ENCODE measurements at regions not wholly inside any gene's neighbourhood (a gene's known extent, or its start where the extent isn't known, plus 50 kb on each side); places are given as distances from the start of the nearest gene placed in this dataset.

DNA sequence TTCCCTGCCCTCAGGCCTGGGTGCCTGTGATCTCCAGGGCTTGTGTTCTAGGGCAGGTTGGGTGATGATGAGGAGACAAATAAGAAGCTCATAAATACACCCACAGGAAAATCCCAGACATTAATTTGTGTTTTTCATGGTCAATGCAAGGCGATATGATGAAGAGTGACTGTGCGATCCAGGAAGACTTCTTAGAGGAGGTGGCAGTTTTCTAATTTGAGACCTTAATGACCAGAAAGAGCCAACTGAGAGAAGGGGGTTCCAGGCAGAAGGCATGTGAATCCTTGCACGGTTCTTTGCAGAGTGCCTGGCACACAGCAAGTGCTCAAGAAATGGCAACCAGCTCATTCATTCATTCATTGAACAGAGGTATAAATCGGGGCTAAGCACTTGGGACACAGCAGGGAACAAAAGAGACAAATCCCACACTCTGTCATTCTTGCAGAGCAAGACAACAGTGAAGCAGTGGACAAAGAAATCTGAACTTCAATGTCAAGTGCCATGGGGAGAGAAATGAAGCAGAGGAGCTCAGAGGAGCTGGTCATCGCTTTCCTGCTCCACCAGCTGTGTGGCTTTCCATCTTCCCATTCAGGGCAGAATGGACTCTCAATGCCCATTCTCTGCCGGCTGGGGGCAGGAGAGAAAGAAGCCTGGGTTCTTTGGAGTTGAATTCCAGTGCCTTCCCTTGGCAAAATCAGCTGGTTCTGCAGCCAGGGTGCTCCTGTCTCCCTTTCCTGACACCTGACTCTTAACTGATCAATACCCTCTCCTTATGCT lies 128.3 kb downstream of the AACS start:
- Mint-ChIP-seq H3K9me3 (no peaks in the 10 kb centered on the region), H3K36me3 (ENCODE audit: low read depth) (no peaks in the 10 kb centered on the region), H3K4me1 (ENCODE audit: low read depth) (no peaks in the 10 kb centered on the region), H3K4me3 (no peak overlapping the region), H3K27me3 (peaks cover 26% of the 10 kb centered on the region), H3K27ac (no peak overlapping the region)
- DNase-seq = no peak
- no peak for ATAC-seq
- POLR2A ChIA-PET = no interaction called here
- intact Hi-C loops (cut with micrococcal nuclease) = no loop called here
- CTCF ChIA-PET = interaction anchor here (0.8 to 0.9 kb wide), 2 partner anchors 10 kb away, joined by 3 to 4 read pairs; no protein-coding TSS in a partner anchor
- TF ChIP-seq, protein P1, sequence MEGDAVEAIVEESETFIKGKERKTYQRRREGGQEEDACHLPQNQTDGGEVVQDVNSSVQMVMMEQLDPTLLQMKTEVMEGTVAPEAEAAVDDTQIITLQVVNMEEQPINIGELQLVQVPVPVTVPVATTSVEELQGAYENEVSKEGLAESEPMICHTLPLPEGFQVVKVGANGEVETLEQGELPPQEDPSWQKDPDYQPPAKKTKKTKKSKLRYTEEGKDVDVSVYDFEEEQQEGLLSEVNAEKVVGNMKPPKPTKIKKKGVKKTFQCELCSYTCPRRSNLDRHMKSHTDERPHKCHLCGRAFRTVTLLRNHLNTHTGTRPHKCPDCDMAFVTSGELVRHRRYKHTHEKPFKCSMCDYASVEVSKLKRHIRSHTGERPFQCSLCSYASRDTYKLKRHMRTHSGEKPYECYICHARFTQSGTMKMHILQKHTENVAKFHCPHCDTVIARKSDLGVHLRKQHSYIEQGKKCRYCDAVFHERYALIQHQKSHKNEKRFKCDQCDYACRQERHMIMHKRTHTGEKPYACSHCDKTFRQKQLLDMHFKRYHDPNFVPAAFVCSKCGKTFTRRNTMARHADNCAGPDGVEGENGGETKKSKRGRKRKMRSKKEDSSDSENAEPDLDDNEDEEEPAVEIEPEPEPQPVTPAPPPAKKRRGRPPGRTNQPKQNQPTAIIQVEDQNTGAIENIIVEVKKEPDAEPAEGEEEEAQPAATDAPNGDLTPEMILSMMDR (IDR thresholded peaks at IDR 0.05) = no peak

DNA sequence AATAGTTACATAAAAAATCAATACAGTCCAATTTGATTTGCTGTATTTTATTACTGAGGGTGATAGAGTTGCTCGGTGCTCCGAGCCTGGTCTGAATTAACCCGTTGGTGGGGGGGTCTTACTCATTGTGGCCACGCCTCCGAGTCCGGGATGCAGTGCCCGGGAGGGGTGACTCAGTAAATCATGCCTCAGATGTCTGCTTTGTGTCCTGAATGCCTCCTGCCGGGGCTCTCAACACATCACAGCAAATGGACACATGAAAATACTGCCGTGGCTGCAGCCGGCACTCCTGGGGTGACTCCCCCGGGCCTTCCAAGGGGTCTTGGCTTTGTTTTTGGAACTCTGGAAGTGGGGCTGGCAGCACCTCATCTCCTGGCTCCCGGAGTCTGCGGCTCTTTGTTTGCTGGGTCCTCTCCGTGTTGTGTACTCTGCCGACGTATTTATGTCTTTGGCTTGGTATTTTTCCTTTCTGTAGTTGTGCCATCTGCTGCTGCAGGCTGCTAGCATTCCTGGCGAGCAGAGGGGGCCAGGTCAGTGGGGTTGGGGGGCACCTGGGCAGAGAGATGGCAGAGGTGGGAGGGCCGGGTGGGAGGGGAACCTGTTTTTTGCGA lies 129.0 kb downstream of the AACS start:
- ChIA-PET POLR2A (no interaction called here), CTCF (interaction anchor here (0.8 kb wide), 1 partner anchor 9 kb away, joined by 3 read pairs; no protein-coding TSS in a partner anchor)
- Mint-ChIP-seq H3K27ac (no peak overlapping the region), H3K4me3 (no peak overlapping the region), H3K9me3 (no peaks in the 10 kb centered on the region), H3K4me1 (ENCODE audit: low read depth) (no peaks in the 10 kb centered on the region), H3K27me3 (peaks cover 22% of the 10 kb centered on the region), H3K36me3 (ENCODE audit: low read depth) (no peaks in the 10 kb centered on the region)
- no peak for ATAC-seq
- DNase-seq = no peak
- TF ChIP-seq, protein P1 (IDR thresholded peaks at IDR 0.05) = no peak
- intact Hi-C loops (cut with micrococcal nuclease) = no loop called here

DNA sequence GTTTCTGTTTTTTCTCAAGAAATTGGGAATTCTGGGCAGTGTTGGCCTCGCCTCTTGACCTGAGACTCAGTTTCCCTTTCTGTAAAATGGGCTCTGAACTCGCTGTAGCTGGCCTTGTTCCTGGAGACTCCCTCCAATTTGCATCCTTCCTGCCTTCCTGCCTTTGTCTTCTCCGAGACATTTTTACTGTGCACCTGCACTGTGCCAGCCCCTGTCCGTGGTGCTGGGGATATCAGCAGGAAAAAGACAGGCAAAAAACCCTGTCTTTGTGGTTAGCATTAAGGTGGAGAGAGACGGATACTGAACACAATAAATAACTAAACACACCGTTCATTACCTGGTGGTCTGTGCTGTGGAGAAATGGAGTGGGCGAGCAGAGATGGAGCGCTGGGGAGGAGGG lies 129.8 kb downstream of the AACS start:
- TF ChIP-seq, protein P1 (IDR thresholded peaks at IDR 0.05) = no peak
- Mint-ChIP-seq H3K27me3 (peaks cover 21% of the 10 kb centered on the region), H3K4me1 (ENCODE audit: low read depth) (no peaks in the 10 kb centered on the region), H3K36me3 (ENCODE audit: low read depth) (no peaks in the 10 kb centered on the region), H3K4me3 (no peak overlapping the region), H3K27ac (no peak overlapping the region), H3K9me3 (no peaks in the 10 kb centered on the region)
- ChIA-PET POLR2A (no interaction called here), CTCF (no interaction called here)
- intact Hi-C loops (cut with micrococcal nuclease) = no loop called here
- ATAC-seq (no peak), DNase-seq (no peak)

DNA sequence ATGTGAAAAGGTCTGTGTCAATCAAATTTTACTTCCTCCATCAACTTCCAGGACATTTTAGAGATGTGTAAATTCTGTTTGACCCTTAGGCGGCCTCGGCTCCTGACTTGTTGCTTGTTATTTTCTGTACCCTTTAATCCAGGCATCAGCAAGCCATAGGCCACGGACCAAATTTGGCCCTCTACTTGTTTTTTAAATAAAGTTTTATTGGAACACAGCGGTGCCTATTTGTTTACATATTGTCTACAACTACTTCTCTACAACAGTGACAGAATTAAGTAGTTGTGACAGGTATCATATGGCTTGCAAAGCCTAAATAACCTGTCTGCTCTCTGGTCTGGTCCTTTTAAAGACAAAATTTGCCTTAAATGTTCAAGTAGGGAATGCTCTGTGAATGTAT lies 132.1 kb downstream of the AACS start:
- ChIA-PET CTCF (no interaction called here), POLR2A (no interaction called here)
- peaks cover 22% of the 10 kb centered on the region for H3K27me3 Mint-ChIP-seq
- no peak overlapping the region for H3K27ac Mint-ChIP-seq
- H3K4me1 Mint-ChIP-seq (ENCODE audit: low read depth) = no peaks in the 10 kb centered on the region
- intact Hi-C loops (cut with micrococcal nuclease) = no loop called here
- DNase-seq = no peak
- H3K36me3 Mint-ChIP-seq (ENCODE audit: low read depth) = no peaks in the 10 kb centered on the region
- no peak for ATAC-seq
- no peak overlapping the region for H3K4me3 Mint-ChIP-seq
- TF ChIP-seq, protein P1 (IDR thresholded peaks at IDR 0.05) = no peak
- no peaks in the 10 kb centered on the region for H3K9me3 Mint-ChIP-seq

DNA sequence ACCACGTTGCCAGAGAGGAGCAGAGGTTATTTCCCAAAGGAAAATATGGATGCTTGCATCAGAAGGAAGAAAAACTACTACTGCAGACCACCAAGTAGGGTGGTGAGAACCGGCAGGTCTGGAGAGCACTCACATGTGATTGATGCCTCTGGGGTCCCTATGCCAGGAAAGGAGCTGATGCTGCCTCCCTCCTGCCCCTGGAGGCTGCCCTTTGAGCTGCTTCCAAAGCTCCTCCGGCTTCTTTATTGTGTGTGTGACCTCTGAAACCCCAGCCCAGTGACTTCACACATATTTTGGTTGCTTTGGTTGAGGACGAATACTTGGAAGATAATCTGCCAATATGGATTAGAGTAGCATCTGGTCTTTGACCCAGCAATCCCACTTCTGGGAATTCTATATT lies 133.4 kb downstream of the AACS start:
- no peak overlapping the region for H3K4me3 Mint-ChIP-seq
- ATAC-seq (no peak), DNase-seq (no peak)
- no peaks in the 10 kb centered on the region for H3K9me3 Mint-ChIP-seq
- POLR2A ChIA-PET = no interaction called here
- no peaks in the 10 kb centered on the region for H3K4me1 Mint-ChIP-seq (ENCODE audit: low read depth)
- no peak overlapping the region for H3K27ac Mint-ChIP-seq
- CTCF ChIA-PET = interaction anchor here (1.0 kb wide), 1 partner anchor 15 kb away, joined by 3 read pairs; no protein-coding TSS in a partner anchor
- TF ChIP-seq, protein P1 (IDR thresholded peaks at IDR 0.05) = no peak
- H3K27me3 Mint-ChIP-seq = peaks cover 20% of the 10 kb centered on the region
- no peaks in the 10 kb centered on the region for H3K36me3 Mint-ChIP-seq (ENCODE audit: low read depth)
- intact Hi-C loops (cut with micrococcal nuclease) = no loop called here
